UCSD-AML1 (cell line): ENCODE measurements at regions not wholly inside any gene's neighbourhood (a gene's known extent, or its start where the extent isn't known, plus 50 kb on each side); places are given as distances from the start of the nearest gene placed in this dataset.
"Not testable (repeated sequence)": the region's sequence is repeated elsewhere in the genome, so short reads cannot be mapped to it uniquely, and the experiment has no call there.

ENCODE experiments used
- DNase-seq: peaks from one replicate; lab custom pipeline; 2025; ENCODE audit not compliant: unreplicated experiment; lab: John Stamatoyannopoulos, UW

GRCh38 chr2:7145707-7146106 lies 228.5 kb downstream of the RNF144A start:
- no peak for DNase-seq

- no peak for DNase-seq
Measured at GRCh38 chr2:7146151-7146550, 228.9 kb downstream of the RNF144A start.

DNA sequence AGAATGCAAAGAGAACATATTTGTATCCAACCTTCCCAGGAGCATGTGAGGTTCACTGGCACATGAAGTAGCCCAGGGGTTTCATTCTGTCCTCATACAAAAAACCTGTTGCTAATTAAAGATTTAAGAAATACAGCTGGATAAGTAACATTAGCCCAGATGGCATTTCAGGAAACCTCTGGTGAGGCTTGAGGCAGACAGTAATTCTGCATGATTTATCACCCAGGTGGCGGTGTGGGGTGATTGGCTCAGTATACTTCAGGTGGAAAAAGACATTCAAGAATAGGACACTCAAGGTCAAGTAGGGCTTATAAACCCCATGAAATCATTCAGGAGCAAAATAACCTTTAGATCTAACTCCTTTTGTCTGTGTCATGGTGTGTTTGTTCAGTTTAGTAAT lies 237.4 kb downstream of the RNF144A start:
- DNase-seq, result no peak

- DNase-seq, result no peak
Measured at GRCh38 chr2:7161501-7161900, 244.3 kb downstream of the RNF144A start.

- DNase-seq, result no peak
Measured at GRCh38 chr2:7165736-7166135, 248.5 kb downstream of the RNF144A start.

DNA sequence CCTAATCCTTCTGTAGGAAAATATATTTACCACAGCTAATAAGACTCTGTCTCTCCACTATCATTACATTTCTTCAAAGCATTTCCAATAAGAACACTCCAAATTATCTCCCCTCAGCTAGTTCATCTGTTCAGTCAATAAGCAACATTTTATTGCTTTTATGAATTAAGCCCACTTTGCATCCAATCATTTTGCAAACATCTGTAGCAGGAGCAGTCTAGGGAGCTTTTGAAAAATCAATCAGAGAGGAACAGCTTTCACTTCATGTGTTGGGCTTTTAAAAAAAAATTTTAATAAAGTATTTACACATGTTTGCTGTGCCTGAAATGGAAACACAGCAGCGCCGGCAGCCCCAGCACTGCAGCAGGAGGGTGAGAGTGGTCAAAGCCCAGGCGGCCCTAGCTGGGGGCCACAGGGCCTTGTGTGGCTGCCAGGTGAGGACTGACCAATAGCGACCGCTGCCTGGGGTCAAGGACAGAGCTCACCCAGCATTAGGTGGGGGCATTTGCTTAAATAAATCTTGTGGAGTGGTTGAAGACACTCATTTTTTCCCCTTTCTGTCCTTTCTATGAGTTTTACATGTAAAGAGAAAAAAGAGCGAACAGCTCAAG lies 250.7 kb downstream of the RNF144A start:
- no peak for DNase-seq

GRCh38 chr2:7169593-7169992 lies 252.4 kb downstream of the RNF144A start:
- DNase-seq, result no peak

DNA sequence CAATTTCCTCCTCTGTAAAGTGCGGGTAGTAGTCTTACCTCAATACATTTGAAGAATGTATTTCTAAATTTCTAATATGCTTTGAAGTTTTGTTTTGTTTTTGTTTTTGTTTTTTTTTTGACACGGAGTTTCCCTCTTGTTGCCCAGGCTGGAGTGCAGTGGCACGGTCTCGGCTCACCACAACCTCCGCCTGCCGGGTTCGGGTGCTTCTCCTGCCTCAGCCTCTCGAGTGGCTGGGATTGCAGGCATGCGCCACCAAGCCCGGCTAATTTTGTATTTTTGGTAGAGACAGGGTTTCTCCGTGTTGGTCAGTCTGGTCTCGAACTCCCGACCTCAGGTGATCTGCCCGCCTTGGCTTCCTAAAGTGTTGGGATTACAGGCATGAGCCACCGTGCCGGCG lies 261.8 kb downstream of the RNF144A start:
- DNase-seq, result not testable (repeated sequence)

- no peak for DNase-seq
Measured at GRCh38 chr2:7180638-7181370, 263.6 kb downstream of the RNF144A start.

- DNase-seq, result no peak
Measured at GRCh38 chr2:7182525-7182924, 265.3 kb downstream of the RNF144A start.

- DNase-seq, result no peak
Measured at GRCh38 chr2:7189106-7189505, 271.9 kb downstream of the RNF144A start.

- no peak for DNase-seq
Measured at GRCh38 chr2:7190587-7191324, 273.5 kb downstream of the RNF144A start.

DNA sequence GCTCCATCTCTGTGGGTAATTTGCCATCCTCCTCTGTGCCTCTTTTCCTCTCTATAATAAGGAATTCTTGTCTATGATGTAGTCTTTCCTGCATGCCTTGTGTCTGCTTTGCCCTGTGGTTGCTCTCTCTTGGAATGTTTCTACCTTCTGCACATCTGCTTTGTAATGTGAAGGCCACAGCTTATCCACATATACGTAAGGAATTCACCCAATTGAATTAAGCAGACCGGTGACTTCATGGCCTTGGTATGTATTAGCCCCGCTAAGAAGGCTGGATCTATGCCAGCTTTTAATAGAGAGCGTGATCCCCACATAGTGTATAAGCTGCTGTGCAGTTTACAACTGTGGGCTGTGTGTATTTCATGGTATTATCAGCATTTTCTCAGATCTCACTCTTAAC lies 274.7 kb downstream of the RNF144A start:
- no peak for DNase-seq

- DNase-seq, result no peak
Measured at GRCh38 chr2:7193457-7193856, 276.2 kb downstream of the RNF144A start.

- DNase-seq, result no peak
Measured at GRCh38 chr2:7194950-7195349, 277.7 kb downstream of the RNF144A start.

- DNase-seq, result no peak
Measured at GRCh38 chr2:7196883-7197282, 279.7 kb downstream of the RNF144A start.

GRCh38 chr2:7201851-7202250 lies 284.6 kb downstream of the RNF144A start:
- no peak for DNase-seq

DNA sequence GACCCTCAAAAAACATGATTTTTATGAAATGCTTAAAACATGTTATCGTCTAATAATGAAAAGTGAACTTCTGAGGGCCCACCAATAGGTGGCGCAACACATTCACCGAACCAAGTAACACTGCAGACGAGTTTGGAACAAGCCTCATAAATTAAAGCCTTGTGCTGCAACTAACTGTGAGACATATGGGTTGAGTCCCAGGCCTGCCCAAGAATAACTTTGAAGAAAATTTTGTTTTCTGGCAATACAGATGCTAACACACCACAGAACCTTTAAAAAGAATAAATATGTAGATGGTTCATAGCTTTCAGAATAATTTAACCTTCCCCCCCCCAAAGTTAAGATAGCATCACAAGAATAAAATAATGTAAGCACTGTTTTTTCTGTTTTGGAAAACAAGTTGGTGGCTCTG lies 285.9 kb downstream of the RNF144A start:
- peak; percentile 14 for DNase-seq

- no peak for DNase-seq
Measured at GRCh38 chr2:7205151-7205830, 288.1 kb downstream of the RNF144A start.

GRCh38 chr2:7206111-7206810 lies 289.0 kb downstream of the RNF144A start:
- no peak for DNase-seq

DNA sequence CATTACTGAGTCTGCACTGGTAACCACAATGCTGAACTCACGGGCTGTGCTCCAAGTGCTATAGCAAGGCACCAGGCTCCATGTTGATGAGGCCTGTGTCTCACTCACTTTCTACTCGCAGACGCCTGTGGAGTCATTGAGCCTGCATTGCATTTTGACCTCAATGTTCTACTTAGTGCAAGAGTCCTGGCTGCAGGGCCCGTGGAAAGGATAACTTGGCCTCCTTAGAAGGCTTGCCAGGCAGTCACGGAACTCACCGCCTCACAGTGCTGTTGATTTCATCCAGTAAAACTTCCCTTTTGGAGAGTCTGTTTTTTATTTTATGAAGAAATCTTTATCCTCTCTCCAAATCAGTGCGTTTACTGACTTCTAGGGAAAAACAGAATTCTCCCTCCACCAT lies 290.4 kb downstream of the RNF144A start:
- DNase-seq, result no peak
